Stimulated activated memory B cell treated with anti-CD40 and anti-IgM and Interleukin-4, amounts not matched to agents 10 μg/mL and 1 μg/mL and 100 μg/mL, for 72 hours (primary cell): ENCODE measurements at regions not wholly inside any gene's neighbourhood (a gene's known extent, or its start where the extent isn't known, plus 50 kb on each side); places are given as distances from the start of the nearest gene placed in this dataset.

Source experiments
- ATAC-seq: fragments of 150-1000 bp; cut with Tn5 transposase; 2 replicates; pipeline ENCODE4 v1.10.0; 2021
- H3K27ac Mint-ChIP-seq: one replicate; pipeline ENCODE4 v1.8.0; 2022; ENCODE audit warnings: mild to moderate bottlenecking, mixed read lengths
- H3K27me3 Mint-ChIP-seq: one replicate; pipeline ENCODE4 v1.8.0; 2022; ENCODE audit warnings: mixed read lengths
- H3K36me3 Mint-ChIP-seq: one replicate; pipeline ENCODE4 v1.8.0; 2022; ENCODE audit warnings: mixed read lengths
- H3K4me1 Mint-ChIP-seq: one replicate; pipeline ENCODE4 v1.8.0; 2022; ENCODE audit warnings: mixed read lengths
- H3K4me3 Mint-ChIP-seq: one replicate; pipeline ENCODE4 v1.8.0; 2022; ENCODE audit warnings: mild to moderate bottlenecking, moderate library complexity, mixed read lengths
- H3K9me3 Mint-ChIP-seq: one replicate; pipeline ENCODE4 v1.8.0; 2022; ENCODE audit warnings: mixed read lengths

- no peaks in the 10 kb centered on the region for H3K4me1 Mint-ChIP-seq
- no peak overlapping the region for H3K27ac Mint-ChIP-seq
- peaks cover 7% of the 10 kb centered on the region for H3K9me3 Mint-ChIP-seq
- H3K36me3 Mint-ChIP-seq, result no peaks in the 10 kb centered on the region
- no peaks in the 10 kb centered on the region for H3K27me3 Mint-ChIP-seq
- no peak overlapping the region for H3K4me3 Mint-ChIP-seq
- no peak for ATAC-seq
Measured at GRCh38 chr9:75830303-75830702, 60.2 kb upstream of the PCSK5 start.

- no peaks in the 10 kb centered on the region for H3K4me1 Mint-ChIP-seq
- H3K9me3 Mint-ChIP-seq, result peaks cover 2% of the 10 kb centered on the region
- no peak overlapping the region for H3K27ac Mint-ChIP-seq
- no peaks in the 10 kb centered on the region for H3K36me3 Mint-ChIP-seq
- no peak overlapping the region for H3K4me3 Mint-ChIP-seq
- no peak for ATAC-seq
- no peaks in the 10 kb centered on the region for H3K27me3 Mint-ChIP-seq
Measured at GRCh38 chr9:75833778-75834177, 56.7 kb upstream of the PCSK5 start.

- Mint-ChIP-seq H3K36me3 (no peaks in the 10 kb centered on the region), H3K27me3 (no peaks in the 10 kb centered on the region), H3K27ac (no peak overlapping the region), H3K4me3 (no peak overlapping the region), H3K9me3 (peaks cover 2% of the 10 kb centered on the region), H3K4me1 (no peaks in the 10 kb centered on the region)
- ATAC-seq, result no peak
Measured at GRCh38 chr9:75834878-75835277, 55.6 kb upstream of the PCSK5 start.
